CD4-positive, alpha-beta T cell (primary cell): ENCODE measurements at regions not wholly inside any gene's neighbourhood (a gene's known extent, or its start where the extent isn't known, plus 50 kb on each side); places are given as distances from the start of the nearest gene placed in this dataset.

Source experiments
- ATAC-seq: fragments of 200-7000 bp; cut with Tn5 transposase; one replicate; pipeline ENCODE4 v1.10.0; 2022; ENCODE audit warnings: mild to moderate bottlenecking; ENCODE audit not compliant: poor library complexity
- CTCF ChIA-PET: fragments of 350-600 bp; sonication (Branson Sonifier 250); formaldehyde crosslinking; loops from one replicate; lab custom pipeline; 2021; ENCODE audit warnings: antibody characterized with exemption, inconsistent platforms; lab: Charles Lee
- POLR2A ChIA-PET: fragments of 350-600 bp; sonication (Branson Sonifier 250); formaldehyde crosslinking; loops from one replicate; lab custom pipeline; 2021; ENCODE audit warnings: antibody characterized with exemption, inconsistent platforms; lab: Charles Lee
- DNase-seq, 14 experiments: peaks; one replicate each; pipeline ENCODE4 v3.0.0-alpha.2; 2013 to 2020; ENCODE audit warnings: mixed read lengths in 2 of 14
- H3K27ac ChIP-seq, 2 donors: one replicate each; pipeline versions ENCODE4 v1.5.1 to v1.7.0; 2013; ENCODE audit warnings: low read length in 2 of 2, low read depth in 1 of 2, mild to moderate bottlenecking in 1 of 2
- H3K27me3 ChIP-seq, 2 experiments: 1 replicate in 1 of 2; 2 replicates in 1 of 2; pipeline versions ENCODE4 v1.6.1 to v1.7.0; 2013; ENCODE audit warnings: low read length in 2 of 2, control low read depth in 1 of 2, mild to moderate bottlenecking in 1 of 2, moderate library complexity in 1 of 2; ENCODE audit not compliant: insufficient read depth in 2 of 2, control insufficient read depth in 1 of 2
- H3K36me3 ChIP-seq: one replicate; pipeline ENCODE4 v1.6.1; 2013; ENCODE audit warnings: low read length, control low read depth; ENCODE audit not compliant: insufficient read depth
- H3K4me1 ChIP-seq: one replicate; pipeline ENCODE4 v1.6.1; 2013; ENCODE audit warnings: low read length, control low read depth; ENCODE audit not compliant: insufficient read depth
- H3K4me3 ChIP-seq: one replicate; pipeline ENCODE4 v1.5.1; 2013; ENCODE audit warnings: mild to moderate bottlenecking, low read length, moderate library complexity
- H3K9me3 ChIP-seq, 2 experiments: 1 replicate in 1 of 2; 2 replicates in 1 of 2; pipeline versions ENCODE4 v1.6.1 to v1.7.0; 2013; ENCODE audit warnings: low read length in 2 of 2, mild to moderate bottlenecking in 2 of 2, control low read depth in 1 of 2, moderate library complexity in 1 of 2; ENCODE audit not compliant: control insufficient read depth in 1 of 2, insufficient read depth in 1 of 2
- H3K27ac Mint-ChIP-seq: one replicate; pipeline ENCODE4 v1.8.0; 2020; ENCODE audit warnings: mixed read lengths
- H3K27me3 Mint-ChIP-seq: one replicate; pipeline ENCODE4 v1.8.0; 2021; ENCODE audit warnings: mixed read lengths
- H3K36me3 Mint-ChIP-seq: one replicate; pipeline ENCODE4 v1.8.0; 2021; ENCODE audit warnings: low read depth, mixed read lengths
- H3K4me1 Mint-ChIP-seq: one replicate; pipeline ENCODE4 v1.8.0; 2021; ENCODE audit warnings: low read depth, mixed read lengths
- H3K4me3 Mint-ChIP-seq: one replicate; pipeline ENCODE4 v1.8.0; 2020; ENCODE audit warnings: mild to moderate bottlenecking, mixed read lengths
- H3K9me3 Mint-ChIP-seq: one replicate; pipeline ENCODE4 v1.8.0; 2020; ENCODE audit warnings: mixed read lengths
- CTCF ChIP-seq: fragments of 200-600 bp; IDR thresholded peaks from one replicate; pipeline ENCODE4 v1.8.0; 2022; ENCODE audit warnings: antibody characterized with exemption, mild to moderate bottlenecking
- intact Hi-C, 2 experiments: fragments of 100-400 bp; cut with DNase I in 1 of 2; cut with micrococcal nuclease in 1 of 2; formaldehyde crosslinking; loops; one replicate each; pipeline versions ENCODE4 v1.15.1 to v1.9.0; 2023 to 2025; cut with DNase I, micrococcal nuclease

GRCh38 chr20:19866070-19866469 is 108.0 kb downstream of the RIN2 start:
- H3K9me3 ChIP-seq, result peaks cover 0 to 6% of the 10 kb centered on the region in 2 experiments
- DNase-seq, result no peak
- ATAC-seq, result no peak
- no peaks in the 10 kb centered on the region for H3K4me1 Mint-ChIP-seq
- TF ChIP-seq CTCF, result no peak
- H3K4me3 Mint-ChIP-seq, result no peak overlapping the region
- intact Hi-C loops, result no loop called here
- H3K4me1 ChIP-seq, result no peaks in the 10 kb centered on the region
- H3K36me3 ChIP-seq, result no peaks in the 10 kb centered on the region
- H3K27me3 ChIP-seq, result no peaks in the 10 kb centered on the region
- ChIA-PET POLR2A (no interaction called here), CTCF (no interaction called here)
- no peak overlapping the region for H3K4me3 ChIP-seq
- H3K27ac ChIP-seq, result no peak overlapping the region
- no peak overlapping the region for H3K27ac Mint-ChIP-seq
- no peaks in the 10 kb centered on the region for H3K9me3 Mint-ChIP-seq
- no peaks in the 10 kb centered on the region for H3K36me3 Mint-ChIP-seq
- H3K27me3 Mint-ChIP-seq, result peaks cover 11% of the 10 kb centered on the region

- Histone ChIP-seq H3K4me1 (no peaks in the 10 kb centered on the region), H3K27ac (no peak overlapping the region), H3K4me3 (no peak overlapping the region), H3K9me3 (peaks cover 0 to 6% of the 10 kb centered on the region in 2 experiments), H3K36me3 (no peaks in the 10 kb centered on the region), H3K27me3 (no peaks in the 10 kb centered on the region)
- CTCF ChIA-PET, result no interaction called here
- no peaks in the 10 kb centered on the region for H3K36me3 Mint-ChIP-seq
- peak in 2 of 14 experiments; percentile 34 to 56 for DNase-seq
- no peaks in the 10 kb centered on the region for H3K9me3 Mint-ChIP-seq
- H3K27me3 Mint-ChIP-seq, result peaks cover 5% of the 10 kb centered on the region
- intact Hi-C loops, result no loop called here
- POLR2A ChIA-PET, result no interaction called here
- H3K4me3 Mint-ChIP-seq, result no peak overlapping the region
- no peaks in the 10 kb centered on the region for H3K4me1 Mint-ChIP-seq
- no peak for TF ChIP-seq CTCF
- ATAC-seq, result no peak
- H3K27ac Mint-ChIP-seq, result no peak overlapping the region
Observed at GRCh38 chr20:19867074-19867473, 109.0 kb downstream of the RIN2 start.

GRCh38 chr20:19867940-19868371 is 109.9 kb downstream of the RIN2 start:
- Mint-ChIP-seq H3K27ac (no peak overlapping the region), H3K27me3 (peaks cover 2% of the 10 kb centered on the region), H3K4me1 (no peaks in the 10 kb centered on the region), H3K4me3 (no peak overlapping the region), H3K9me3 (no peaks in the 10 kb centered on the region), H3K36me3 (no peaks in the 10 kb centered on the region)
- Histone ChIP-seq H3K4me3 (no peak overlapping the region), H3K4me1 (no peaks in the 10 kb centered on the region), H3K9me3 (peaks cover 0 to 6% of the 10 kb centered on the region in 2 experiments), H3K27me3 (no peaks in the 10 kb centered on the region), H3K27ac (no peak overlapping the region), H3K36me3 (no peaks in the 10 kb centered on the region)
- intact Hi-C loops, result no loop called here
- no peak for TF ChIP-seq CTCF
- peak in 2 of 14 experiments; percentile 60 to 67 for DNase-seq
- ChIA-PET CTCF (no interaction called here), POLR2A (no interaction called here)
- ATAC-seq, result no peak
